Transverse colon (tissue), 4 donors: ENCODE measurements at regions not wholly inside any gene's neighbourhood (a gene's known extent, or its start where the extent isn't known, plus 50 kb on each side); places are given as distances from the start of the nearest gene placed in this dataset.

Experiments used
- DNase-seq: peaks from one replicate; pipeline ENCODE4 v3.0.0-alpha.2; 2019
- H3K27ac ChIP-seq, 4 donors: fragments of 200-600 bp; sonication (generic); 2 replicates each; pipeline ENCODE4 v1.5.1; 2016 to 2018; ENCODE audit warnings: inconsistent platforms in 4 of 4
- H3K27me3 ChIP-seq: fragments of 200-600 bp; sonication (generic); 2 replicates; pipeline ENCODE4 v1.5.1; 2017; ENCODE audit warnings: inconsistent platforms
- H3K36me3 ChIP-seq, 4 donors: fragments of 200-600 bp; sonication (generic); 2 replicates each; pipeline ENCODE4 v1.5.1; 2017 to 2019; ENCODE audit warnings: inconsistent platforms in 4 of 4
- H3K4me1 ChIP-seq, 4 donors: fragments of 200-600 bp; sonication (generic); 2 replicates each; pipeline ENCODE4 v1.5.1; 2017 to 2020; ENCODE audit warnings: inconsistent platforms in 4 of 4
- H3K4me3 ChIP-seq, 4 donors: fragments of 200-600 bp; sonication (generic); 1 replicate in 1 of 4; 2 replicates in 3 of 4; pipeline versions ENCODE4 v1.5.1 to v1.6.1; 2017 to 2019; ENCODE audit warnings: inconsistent platforms in 4 of 4
- H3K9me3 ChIP-seq, 2 donors: fragments of 200-600 bp; sonication (generic); 2 replicates each; pipeline ENCODE4 v1.5.1; 2017 to 2019; ENCODE audit warnings: inconsistent platforms in 2 of 2
- EP300 ChIP-seq: sonication (generic); formaldehyde crosslinking; IDR thresholded peaks from one replicate; pipeline ENCODE4 v1.6.1; 2017; ENCODE audit warnings: antibody characterized with exemption, low read depth
- POLR2A ChIP-seq: fragments of 450-650 bp; IDR thresholded peaks from one replicate; pipeline ENCODE4 v1.6.1; 2016; ENCODE audit warnings: antibody characterized with exemption, mild to moderate bottlenecking, moderate library complexity
- POLR2AphosphoS5 ChIP-seq, 3 donors: sonication (generic); formaldehyde crosslinking; IDR thresholded peaks; one replicate each; pipeline ENCODE4 v1.6.1; 2016; ENCODE audit warnings: antibody characterized with exemption in 3 of 3
- WGBS, 2 donors: methylation state at CpG; one replicate each; pipeline ENCODE4 v1.1.5; 2018; ENCODE audit warnings: low coverage in 1 of 2; 5-methylcytosine and 5-hydroxymethylcytosine counted together
- in situ Hi-C, 4 donors: fragments of 200-750 bp; cut with MboI; loops; one replicate each; pipeline versions ENCODE4 v1.15.0 to v1.15.1; 2017; ENCODE audit warnings: low sequenced_read_pairs in 3 of 4, low pct_ligation_motif_present in 1 of 4, low pct_unique_long_range_greater_than_20kb in 1 of 4
- intact Hi-C: fragments of 100-400 bp; cut with DNase I; formaldehyde crosslinking; loops from one replicate; pipeline ENCODE4 v1.15.1; 2023; ENCODE audit warnings: low total_unique reads
- TF ChIP-seq, protein P1 (sequence below), 5 experiments: fragments of 200-600 bp in 3 of 5; fragments of 450-650 bp in 2 of 5; sonication (generic) in 3 of 5; IDR thresholded peaks; 1 replicate in 2 of 5; 2 replicates in 3 of 5; pipeline ENCODE4 v1.5.1; 2016 to 2017; ENCODE audit warnings: antibody characterized with exemption in 5 of 5, inconsistent platforms in 3 of 5, mild to moderate bottlenecking in 2 of 5, moderate library complexity in 1 of 5

- H3K4me3 ChIP-seq, result no peak overlapping the region
- no peak for DNase-seq
- no peaks in the 10 kb centered on the region for H3K4me1 ChIP-seq
- no peaks in the 10 kb centered on the region for H3K27me3 ChIP-seq
- H3K9me3 ChIP-seq, result no peaks in the 10 kb centered on the region
- TF ChIP-seq POLR2A, result no peak
- no peak for TF ChIP-seq EP300
- no peak for TF ChIP-seq POLR2AphosphoS5 (IDR thresholded peaks at IDR 0.05)
- TF ChIP-seq, protein P1, sequence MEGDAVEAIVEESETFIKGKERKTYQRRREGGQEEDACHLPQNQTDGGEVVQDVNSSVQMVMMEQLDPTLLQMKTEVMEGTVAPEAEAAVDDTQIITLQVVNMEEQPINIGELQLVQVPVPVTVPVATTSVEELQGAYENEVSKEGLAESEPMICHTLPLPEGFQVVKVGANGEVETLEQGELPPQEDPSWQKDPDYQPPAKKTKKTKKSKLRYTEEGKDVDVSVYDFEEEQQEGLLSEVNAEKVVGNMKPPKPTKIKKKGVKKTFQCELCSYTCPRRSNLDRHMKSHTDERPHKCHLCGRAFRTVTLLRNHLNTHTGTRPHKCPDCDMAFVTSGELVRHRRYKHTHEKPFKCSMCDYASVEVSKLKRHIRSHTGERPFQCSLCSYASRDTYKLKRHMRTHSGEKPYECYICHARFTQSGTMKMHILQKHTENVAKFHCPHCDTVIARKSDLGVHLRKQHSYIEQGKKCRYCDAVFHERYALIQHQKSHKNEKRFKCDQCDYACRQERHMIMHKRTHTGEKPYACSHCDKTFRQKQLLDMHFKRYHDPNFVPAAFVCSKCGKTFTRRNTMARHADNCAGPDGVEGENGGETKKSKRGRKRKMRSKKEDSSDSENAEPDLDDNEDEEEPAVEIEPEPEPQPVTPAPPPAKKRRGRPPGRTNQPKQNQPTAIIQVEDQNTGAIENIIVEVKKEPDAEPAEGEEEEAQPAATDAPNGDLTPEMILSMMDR (IDR thresholded peaks at IDR 0.05), result no peak
- no peaks in the 10 kb centered on the region for H3K36me3 ChIP-seq
- H3K27ac ChIP-seq, result no peak overlapping the region
- intact Hi-C loops, result no loop called here
- 47 to 66% methylated on average over 2 of the region's 2 CpGs for WGBS, 2 donors
- in situ Hi-C loops, result no loop called here
These were observed 92.7 kb upstream of the LRRC7 start for GRCh38 chr1:69475021-69475420.

GRCh38 chr1:69479734-69480133, 88.0 kb upstream of the LRRC7 start:
- no peak for DNase-seq
- in situ Hi-C loops, result no loop called here
- intact Hi-C loops, result no loop called here
- Histone ChIP-seq H3K4me1 (no peaks in the 10 kb centered on the region), H3K27me3 (no peaks in the 10 kb centered on the region), H3K36me3 (no peaks in the 10 kb centered on the region), H3K9me3 (no peaks in the 10 kb centered on the region), H3K27ac (no peak overlapping the region), H3K4me3 (no peak overlapping the region)
- TF ChIP-seq POLR2AphosphoS5 (IDR thresholded peaks at IDR 0.05) (no peak), EP300 (no peak)
- WGBS, 2 donors, result 44 to 50% methylated on average over 1 of the region's 1 CpG

- intact Hi-C loops, result no loop called here
- Histone ChIP-seq H3K27me3 (no peaks in the 10 kb centered on the region), H3K4me3 (no peak overlapping the region), H3K36me3 (no peaks in the 10 kb centered on the region), H3K9me3 (no peaks in the 10 kb centered on the region), H3K27ac (no peak overlapping the region), H3K4me1 (no peaks in the 10 kb centered on the region)
- WGBS, 2 donors, result 47 to 60% methylated on average over 2 of the region's 2 CpGs
- TF ChIP-seq, protein P1 (IDR thresholded peaks at IDR 0.05), result no peak
- TF ChIP-seq POLR2A (no peak), POLR2AphosphoS5 (IDR thresholded peaks at IDR 0.05) (no peak), EP300 (no peak)
- no peak for DNase-seq
- in situ Hi-C loops, result no loop called here
These were observed 84.5 kb upstream of the LRRC7 start for GRCh38 chr1:69483246-69483645.

- intact Hi-C loops, result no loop called here
- 78 to 100% methylated on average over 1 of the region's 1 CpG for WGBS, 2 donors
These were observed 82.1 kb upstream of the LRRC7 start for GRCh38 chr1:69485616-69486015.

DNA sequence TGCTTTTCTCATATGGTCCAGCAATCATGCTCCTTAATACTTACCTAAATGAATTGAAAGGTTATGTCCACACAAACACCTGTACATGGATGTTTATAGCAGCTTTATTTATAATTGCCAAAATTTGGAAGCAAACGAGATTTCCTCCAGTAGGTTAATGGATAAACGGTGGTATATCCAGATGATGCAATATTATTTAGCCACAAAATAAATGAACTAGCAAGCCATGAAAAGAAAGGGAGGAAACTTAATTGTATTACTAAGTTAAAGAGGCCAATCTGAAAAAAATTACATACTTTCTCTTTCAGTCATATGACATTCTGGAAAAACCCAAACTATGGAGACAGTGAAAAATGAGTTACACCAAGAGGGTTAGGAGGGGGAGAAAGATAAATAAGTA, 76.3 kb upstream of the LRRC7 start:
- no peak for TF ChIP-seq POLR2AphosphoS5 (IDR thresholded peaks at IDR 0.05)
- no peak for TF ChIP-seq EP300
- TF ChIP-seq, protein P1 (IDR thresholded peaks at IDR 0.05), result no peak
- TF ChIP-seq POLR2A, result no peak
- Histone ChIP-seq H3K27me3 (no peaks in the 10 kb centered on the region), H3K36me3 (no peaks in the 10 kb centered on the region), H3K4me1 (no peaks in the 10 kb centered on the region), H3K27ac (no peak overlapping the region), H3K9me3 (no peaks in the 10 kb centered on the region), H3K4me3 (no peak overlapping the region)
- in situ Hi-C loops (no loop called here), intact Hi-C loops (no loop called here)
- DNase-seq, result no peak
- 55 to 73% methylated on average over 2 of the region's 2 CpGs for WGBS, 2 donors

More at GRCh38 chr1:69485616-69486015, 82.1 kb upstream of the LRRC7 start:
- no peaks in the 10 kb centered on the region for H3K4me1 ChIP-seq
- H3K27me3 ChIP-seq, result no peaks in the 10 kb centered on the region
- no peaks in the 10 kb centered on the region for H3K9me3 ChIP-seq
- H3K27ac ChIP-seq, result no peak overlapping the region
- no peak overlapping the region for H3K4me3 ChIP-seq
- H3K36me3 ChIP-seq, result no peaks in the 10 kb centered on the region
- no peak for DNase-seq
- in situ Hi-C loops, result no loop called here
- no peak for TF ChIP-seq EP300
- TF ChIP-seq, protein P1 (IDR thresholded peaks at IDR 0.05), result no peak
